HG02798 (cell line): ENCODE measurements at regions not wholly inside any gene's neighbourhood (a gene's known extent, or its start where the extent isn't known, plus 50 kb on each side); places are given as distances from the start of the nearest gene placed in this dataset.

ENCODE experiments used
- ATAC-seq: cut with Tn5 transposase; IDR thresholded peaks from one replicate; pipeline ENCODE4 v1.9.1; 2021; ENCODE audit warnings: mild to moderate bottlenecking; ENCODE audit not compliant: unreplicated experiment, poor library complexity

DNA sequence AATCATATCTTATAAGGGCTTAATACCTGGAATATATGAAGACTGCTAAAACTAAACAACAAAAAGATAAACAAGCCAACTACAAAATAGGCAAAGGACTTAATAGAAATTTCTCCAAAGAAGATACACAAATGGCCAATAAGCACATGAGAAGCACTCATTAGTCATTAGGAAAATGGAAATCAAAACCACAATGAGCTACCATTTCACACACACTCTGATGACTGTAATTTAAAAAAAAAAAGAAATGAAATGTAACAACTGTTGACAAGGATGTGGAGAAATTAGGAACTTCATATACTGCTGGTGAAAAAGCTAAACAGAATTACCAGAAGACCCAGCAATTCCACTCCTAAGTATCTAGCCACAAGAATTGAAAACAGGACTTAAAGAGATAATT, 374.2 kb upstream of the ZP4 start:
- no peak for ATAC-seq

DNA sequence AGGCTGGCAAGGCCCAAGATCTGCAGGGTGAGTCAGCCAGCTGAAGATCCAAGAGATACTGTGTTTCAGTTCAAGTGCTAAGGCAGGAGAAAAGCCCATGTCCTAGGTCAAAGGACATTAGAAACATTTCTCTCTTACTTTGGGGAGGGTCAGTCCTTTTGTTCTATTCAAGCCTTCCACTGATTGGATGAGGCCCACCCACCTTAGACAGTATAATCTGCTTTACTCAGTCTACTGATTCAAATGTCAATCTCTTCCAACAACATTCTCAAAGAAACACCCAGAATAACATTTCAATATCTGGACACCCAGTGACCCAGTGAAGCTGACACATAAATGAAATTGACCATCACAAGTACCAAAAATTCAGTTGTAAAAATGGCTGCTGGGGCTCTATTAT, 367.8 kb upstream of the ZP4 start:
- no peak for ATAC-seq

DNA sequence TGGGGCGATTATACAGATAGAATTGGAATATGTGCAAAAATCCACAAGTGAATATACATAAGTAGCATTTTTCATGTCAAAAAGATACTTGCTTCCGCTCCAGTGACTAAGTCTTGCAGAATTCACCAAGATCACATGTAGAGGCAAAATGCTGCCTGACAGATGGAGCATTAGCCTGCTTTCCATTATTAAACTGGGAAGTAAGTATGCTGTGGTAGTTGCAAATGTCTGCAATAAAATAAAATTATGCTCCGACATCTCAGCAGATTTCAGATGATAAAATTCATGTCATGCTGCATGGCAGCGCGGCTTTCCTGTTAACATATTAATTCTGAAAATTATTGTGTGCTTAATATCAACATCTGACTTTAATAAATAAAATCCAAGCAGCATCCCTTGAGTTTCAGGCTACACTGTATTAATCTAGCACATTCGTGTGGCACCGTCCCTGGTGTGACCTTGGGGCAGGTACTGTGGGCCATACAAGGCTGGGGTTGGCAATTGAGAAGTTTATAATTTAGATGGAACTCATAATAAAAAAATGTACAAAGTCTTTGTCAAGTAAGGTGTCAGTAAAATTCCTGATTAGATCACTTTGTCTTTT, 366.4 kb upstream of the ZP4 start:
- ATAC-seq = no peak

DNA sequence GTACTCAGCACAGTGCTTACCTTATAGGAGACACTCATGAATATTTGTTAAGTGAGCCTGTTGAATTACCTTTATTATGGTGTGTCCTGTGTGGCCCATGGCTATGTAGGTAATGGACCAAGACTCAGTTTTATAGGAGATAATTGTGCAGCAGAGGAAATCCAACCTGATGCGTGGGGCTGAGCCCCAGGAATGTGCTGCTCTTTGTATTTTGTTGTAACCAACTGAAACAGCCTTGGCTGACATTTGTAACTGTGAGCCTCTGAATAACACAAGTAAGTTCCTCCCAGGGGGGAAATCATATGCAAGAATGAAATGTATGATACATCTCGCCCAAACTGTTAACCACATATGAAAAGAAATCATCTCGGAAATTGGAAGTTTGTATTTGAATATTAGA, 364.2 kb upstream of the ZP4 start:
- no peak for ATAC-seq

DNA sequence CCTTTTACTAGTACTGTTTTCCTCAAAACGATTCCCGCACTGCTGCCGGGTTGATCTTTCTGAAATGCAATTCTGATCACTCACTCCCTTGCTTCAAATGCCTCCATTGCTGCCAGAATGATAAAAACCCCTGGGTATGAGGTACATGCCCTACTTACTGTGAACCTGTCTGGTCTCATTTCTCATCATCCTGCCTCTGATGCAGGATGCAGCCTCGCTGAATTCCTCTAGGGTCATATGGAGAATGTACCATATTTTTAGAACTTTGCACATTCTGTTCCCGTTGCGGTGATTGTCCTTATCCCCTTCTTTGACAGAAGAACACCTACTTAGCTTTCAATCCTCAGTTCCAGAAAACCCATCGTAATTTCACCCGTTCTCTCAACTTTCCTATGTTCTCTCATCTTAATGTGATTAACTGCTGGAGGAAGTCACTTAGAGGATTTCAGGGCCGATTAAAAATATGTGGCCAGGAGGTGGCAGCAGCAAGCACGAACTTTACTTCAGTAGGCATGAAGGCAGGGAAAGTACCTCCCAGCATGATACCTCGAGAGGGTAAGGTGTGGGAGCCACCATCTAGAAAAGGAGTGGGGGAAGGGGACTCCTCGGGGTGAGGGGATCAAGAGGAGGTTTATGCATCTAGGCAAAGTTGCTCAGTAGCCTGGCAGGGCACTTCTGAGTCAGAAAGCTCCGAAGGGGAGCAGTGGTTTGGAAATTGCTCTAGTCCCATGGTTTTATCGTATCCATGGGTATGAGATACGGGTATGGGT, 361.5 kb upstream of the ZP4 start:
- peak; percentile 81 for ATAC-seq

DNA sequence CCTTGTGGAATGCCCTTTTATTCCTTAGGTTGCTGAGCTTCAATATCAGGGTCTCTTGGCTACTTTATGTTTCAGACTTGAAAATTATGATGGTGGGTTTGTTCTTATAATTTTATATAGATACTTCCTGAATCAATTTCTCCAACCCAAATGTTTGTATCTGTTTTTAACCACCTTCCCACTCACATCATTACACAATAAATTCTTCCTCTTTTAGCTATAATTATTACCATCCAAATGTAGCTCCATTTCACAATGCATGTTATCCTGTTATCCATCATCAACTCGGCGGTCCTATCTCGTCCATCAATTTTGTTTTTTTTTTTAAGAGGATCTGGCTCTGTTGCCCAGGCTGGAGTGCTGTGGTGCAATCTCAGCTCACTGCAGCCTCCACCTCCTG, 357.6 kb upstream of the ZP4 start:
- no peak for ATAC-seq

DNA sequence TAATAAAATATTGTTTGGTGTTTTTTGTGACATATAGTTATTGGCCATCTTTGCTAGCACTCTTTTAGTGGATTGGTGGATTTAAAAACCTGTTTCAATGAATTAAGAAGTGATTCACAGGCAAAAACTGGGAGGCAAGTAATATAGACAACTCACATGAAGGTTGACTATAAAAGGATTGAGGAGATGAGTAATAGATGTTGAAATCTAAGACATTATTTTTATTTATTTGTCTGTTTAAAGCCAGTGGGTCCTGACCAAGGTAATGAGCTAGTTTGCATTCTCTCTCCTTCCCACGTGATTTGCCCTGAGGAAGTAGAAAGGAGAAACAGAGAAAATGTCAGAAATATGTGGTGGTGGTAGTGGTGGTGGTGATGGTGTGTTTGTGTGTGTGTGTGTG, 351.5 kb upstream of the ZP4 start:
- no peak for ATAC-seq

DNA sequence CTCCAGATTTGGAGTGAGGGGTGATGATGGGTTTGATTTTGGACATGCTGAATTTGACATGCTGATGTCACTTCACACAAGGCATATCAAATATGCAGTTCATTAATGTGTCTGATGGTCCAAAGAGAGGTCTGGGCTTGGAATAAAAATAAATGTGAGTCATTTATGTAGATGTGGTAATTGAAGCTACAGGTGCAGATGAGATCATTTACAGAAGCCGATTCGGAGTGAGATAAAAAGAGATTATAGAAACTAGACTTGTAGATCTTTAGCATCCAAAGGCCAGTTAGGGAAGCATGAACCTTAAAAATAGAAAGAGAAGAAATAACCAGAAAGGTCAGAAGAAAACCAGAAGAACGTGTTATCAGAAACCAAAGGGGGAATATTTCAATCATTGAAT, 350.9 kb upstream of the ZP4 start:
- ATAC-seq = no peak

DNA sequence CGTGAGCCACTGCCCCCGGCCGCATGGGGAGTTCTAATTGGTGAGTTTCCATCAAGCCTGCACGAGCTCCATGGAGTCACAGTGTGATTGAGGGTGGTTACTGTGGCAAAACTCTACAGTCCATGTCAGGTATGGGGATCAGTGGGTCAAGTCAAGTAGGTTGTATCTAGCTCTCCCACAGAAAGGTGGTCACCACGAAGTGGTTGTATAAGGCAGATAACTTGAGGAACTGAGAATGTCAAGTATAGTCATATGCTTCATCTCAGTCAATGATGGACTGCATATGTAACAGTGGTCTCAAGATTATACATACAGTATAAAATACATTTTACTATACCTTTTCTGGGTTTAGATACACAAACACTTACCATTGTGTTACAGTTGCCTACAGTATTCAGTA, 348.6 kb upstream of the ZP4 start:
- ATAC-seq = no peak

DNA sequence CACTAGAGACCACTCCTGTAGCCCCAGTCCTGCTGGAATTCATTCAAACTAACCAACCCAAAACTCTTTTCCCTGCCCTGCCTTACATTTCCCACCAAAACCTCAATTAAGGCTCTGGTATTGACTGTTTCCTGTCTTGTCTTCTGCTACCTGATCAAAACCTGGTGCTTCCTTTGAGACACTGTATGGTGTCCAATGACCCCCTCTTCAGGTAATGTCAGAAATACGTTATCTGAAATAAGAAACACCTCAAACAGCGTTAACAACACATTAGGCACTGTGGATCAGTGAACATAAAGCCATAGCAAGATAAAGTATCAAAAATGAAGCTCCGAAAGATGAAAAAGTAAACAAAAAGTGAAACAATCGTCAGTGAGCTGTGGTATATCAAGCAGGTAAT, 343.2 kb upstream of the ZP4 start:
- ATAC-seq = no peak

DNA sequence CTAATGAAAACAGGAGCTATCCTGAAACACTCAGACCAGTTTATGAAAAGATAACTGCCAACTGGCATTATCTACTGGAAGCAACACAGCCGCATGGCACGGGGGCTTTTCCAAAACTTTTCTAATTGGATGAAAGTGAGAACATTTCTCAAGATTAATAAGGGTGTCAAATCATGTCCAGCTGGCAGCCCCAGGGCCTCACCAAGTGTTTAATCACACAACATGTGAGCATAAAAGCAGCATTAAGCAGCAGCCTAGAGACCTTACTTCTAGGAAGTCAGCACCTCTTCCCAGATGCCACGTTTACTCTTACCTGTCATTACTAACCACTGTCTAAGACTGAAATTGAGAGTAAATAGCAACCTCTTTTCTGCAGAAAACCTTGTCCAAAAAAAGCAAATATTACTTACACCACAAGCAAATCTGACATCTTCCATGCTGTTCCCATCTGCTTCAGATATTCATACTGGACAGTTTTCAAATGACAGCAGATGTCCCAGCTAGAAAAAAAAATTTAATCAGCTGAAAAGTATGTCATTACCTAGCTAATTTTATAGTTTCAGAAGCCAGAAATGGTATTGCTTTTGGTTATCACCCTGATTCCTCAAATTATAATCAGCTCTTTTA, 341.5 kb upstream of the ZP4 start:
- no peak for ATAC-seq

DNA sequence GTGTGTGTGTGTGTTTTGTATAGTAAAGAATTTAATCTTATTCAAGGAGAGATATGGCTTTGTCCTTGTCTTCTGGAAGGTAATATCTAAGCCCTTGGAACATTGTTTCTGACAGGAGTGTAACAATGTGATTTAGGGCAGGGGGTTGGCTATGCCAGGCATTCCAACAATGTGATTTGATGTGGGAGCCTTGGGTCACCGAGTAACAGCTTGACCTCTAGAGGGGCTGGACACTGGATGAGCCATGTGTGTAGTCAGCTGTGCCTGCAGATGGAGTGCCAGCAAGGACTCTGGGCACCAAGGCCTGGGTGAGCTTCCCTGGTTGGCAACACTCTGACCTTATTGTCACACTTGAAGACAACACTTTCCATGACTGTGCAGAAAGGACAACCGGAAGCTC, 336.1 kb upstream of the ZP4 start:
- no peak for ATAC-seq

DNA sequence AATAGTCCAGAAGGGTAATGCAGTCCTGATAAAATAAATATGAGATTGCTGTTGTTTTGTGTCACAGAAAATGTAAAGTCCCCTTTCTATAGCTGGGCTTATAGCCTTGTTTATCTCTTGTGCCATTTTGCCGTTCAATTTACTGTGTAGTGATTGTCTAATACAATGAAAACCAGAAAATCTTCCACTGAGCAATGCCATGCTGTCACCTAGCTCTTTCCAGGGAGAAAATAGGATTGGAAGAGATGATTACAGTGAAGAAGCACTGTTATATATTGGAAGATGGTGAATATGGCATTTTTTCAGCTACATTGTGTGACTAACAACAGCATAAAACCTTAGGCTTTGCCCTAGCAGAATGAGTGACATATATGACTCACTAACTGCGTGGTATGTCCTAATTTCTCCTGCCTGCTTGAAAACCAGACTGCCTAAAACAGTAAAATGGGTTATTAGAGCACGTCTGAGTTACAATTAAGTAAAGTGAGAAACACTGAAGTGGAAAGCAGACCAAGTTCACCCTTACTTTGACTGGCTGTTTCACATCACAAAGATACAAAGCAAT, 332.4 kb upstream of the ZP4 start:
- ATAC-seq = no peak

DNA sequence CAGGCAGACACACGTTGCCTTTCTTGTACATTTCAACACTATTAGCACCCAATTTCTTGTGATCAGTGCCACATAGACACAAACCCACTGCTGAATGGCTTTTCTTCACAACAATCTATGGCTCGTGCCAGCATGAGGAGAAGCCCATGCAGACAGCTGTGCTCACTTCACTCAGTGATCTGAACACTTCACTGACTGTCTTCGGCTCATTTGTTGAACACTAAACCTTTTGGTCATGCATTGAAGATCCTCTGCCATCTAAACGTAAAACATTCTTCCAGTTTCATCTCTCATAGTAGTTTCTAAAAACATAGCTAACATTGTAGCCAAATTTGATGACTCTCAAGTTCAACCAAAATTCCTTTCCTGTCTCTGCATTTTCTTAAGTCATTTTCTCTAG, 331.0 kb upstream of the ZP4 start:
- no peak for ATAC-seq

DNA sequence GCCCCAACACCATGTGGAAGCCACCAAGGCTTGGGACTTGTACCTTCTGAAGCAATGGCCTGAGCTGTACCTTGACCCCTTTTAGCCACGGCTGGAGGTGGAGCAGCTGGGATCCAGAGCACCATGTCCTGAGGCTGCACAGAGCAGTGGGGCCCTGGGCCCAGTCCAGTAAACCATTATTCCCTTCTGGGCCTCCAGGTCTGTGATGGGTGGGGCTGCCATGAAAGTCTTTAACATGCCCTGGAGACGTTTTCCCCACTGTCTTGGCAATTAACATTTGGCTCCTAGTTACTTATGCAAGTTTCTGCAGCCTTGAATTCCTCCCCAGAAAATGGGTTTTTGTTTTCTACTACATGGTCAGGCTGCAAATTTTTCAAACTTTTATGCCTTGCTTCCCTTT, 323.7 kb upstream of the ZP4 start:
- ATAC-seq = no peak

DNA sequence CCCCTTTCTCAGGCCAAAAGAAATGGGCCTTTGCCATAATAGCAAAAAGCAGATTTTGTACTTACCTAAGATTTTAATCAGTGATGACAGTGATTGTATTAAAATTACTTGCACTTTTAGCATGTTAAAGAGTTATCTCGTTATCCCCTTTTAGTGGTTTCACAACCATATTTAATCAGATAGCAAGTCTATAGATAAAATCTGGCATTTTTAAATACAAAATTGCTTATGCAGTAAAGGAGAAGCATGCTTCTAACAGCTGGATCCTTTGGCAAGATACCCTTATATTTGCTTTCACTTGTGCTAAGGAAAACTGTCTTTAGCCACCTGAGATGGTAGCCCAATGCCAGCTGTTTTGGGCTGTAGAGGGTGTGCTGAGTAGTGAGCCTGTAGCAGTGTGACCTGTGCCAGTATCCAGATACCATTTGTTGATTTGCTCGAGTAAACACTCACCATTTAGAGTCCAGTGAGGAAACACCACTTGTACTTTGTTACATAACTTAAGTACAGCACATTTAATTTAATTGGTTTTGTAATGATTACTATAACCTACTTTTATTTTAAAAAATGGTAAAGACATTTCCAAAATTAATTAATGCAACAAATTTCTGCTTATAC, 314.4 kb upstream of the ZP4 start:
- no peak for ATAC-seq

DNA sequence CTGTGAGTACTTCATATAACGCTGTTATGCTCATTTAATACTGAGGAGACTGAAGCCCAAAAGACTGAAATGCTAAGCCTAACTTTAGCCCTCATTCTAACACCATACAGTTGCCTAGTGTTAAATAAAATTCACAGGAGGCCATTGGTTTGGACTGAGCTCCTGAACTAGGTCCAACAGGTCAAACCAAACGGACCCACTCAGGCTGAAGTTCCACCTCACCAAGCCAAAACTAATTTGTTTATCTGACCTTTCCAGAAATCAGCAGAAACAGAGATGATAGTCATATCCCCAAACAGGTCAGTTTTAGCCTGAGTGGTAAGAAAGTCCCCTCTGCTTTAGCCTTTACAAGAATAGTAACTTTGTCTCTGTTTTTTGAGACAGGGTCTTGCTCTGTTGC, 311.3 kb upstream of the ZP4 start:
- no peak for ATAC-seq

DNA sequence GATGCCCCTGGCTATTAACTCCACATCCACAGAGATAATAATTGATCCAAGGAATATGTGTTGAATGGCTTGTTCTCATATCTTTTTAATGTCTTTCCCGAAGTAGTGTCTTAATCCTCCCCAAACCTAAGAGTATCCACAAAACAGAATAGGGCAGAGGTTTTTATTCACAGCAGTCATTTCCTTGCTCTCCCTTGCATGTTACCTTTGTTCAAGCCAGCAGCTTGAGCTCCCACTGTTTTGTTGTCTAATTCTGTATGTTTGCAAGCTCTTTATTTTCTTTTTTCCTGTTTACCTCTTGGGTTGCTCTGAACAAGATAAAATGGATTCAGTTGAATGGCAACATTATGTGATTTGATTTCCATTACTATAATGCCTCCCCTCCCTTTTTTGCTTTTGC, 308.6 kb upstream of the ZP4 start:
- ATAC-seq = no peak

DNA sequence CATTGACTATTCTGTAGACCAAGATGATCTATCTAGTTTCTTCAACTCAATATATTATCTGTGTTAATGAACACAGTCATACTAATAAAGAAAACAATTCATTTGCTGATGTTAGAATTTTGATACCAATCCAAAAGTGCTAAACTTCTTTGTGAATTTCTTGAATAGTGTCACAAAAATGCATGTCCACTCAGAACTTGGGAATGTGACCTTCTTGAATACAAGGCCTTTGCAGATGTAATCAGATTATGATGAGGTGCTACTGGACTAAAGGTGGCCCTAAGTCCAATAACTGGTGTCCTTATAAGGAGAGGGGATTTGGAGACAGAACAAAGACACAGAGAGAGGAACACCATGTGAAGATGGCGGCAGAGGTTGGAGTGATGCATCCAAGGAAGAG, 305.8 kb upstream of the ZP4 start:
- ATAC-seq = no peak

DNA sequence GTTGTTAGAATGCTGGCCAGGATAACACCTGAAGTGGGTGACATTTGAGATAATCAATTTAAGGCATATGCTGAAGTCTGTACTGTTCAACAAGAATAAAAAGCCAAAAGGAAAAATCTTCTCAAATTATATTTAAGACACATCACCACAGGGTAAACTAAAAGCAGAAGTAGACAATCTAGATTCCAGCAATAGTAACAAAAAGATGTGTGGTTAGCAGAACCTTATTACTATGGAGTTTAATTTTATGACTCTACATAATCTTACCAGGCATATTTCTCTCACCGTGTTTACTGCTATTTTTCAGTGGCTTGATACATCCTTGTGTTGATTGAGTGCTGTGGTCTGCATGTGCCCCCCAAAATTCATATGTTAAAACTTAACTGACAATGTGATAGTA, 300.4 kb upstream of the ZP4 start:
- no peak for ATAC-seq

DNA sequence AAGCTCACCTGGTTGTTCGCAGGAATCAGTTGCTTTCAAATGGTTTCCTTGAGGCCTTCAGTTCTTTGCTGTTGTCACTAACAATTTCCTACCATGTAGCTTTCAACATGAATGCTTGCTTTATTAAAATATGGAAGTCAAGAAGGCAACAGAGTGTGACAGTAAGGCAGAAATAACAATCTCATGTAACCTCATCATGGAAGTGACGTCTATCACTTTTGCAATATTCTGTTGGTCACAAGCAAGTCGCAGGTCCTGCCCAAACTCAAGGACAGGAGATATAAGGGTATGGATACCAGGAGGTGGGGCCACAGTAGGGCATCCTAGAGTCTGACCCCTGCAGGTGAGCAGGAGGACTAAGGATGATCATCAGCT, 296.8 kb upstream of the ZP4 start:
- ATAC-seq = no peak
